GM23338 (cell line): ENCODE measurements at regions not wholly inside any gene's neighbourhood (a gene's known extent, or its start where the extent isn't known, plus 50 kb on each side); places are given as distances from the start of the nearest gene placed in this dataset.
"Not testable (repeated sequence)": the region's sequence is repeated elsewhere in the genome, so short reads cannot be mapped to it uniquely, and the experiment has no call there.

Experiments used
- CREB1 ChIP-seq: fragments of 250-450 bp; sonication (Bioruptor Pico); IDR thresholded peaks from 2 replicates; pipeline ENCODE4 v1.5.0; 2020; ENCODE audit warnings: low read depth, mild to moderate bottlenecking, moderate library complexity
- CTCF ChIP-seq, 2 experiments: fragments of 200-600 bp in 1 of 2; sonication (generic) in 1 of 2; conservative IDR thresholded peaks; 2 replicates each; pipeline versions ENCODE4 v1.5.1 to v1.6.1; 2016 to 2017; ENCODE audit warnings: antibody characterized with exemption in 2 of 2, low read depth in 2 of 2, mild to moderate bottlenecking in 2 of 2, moderate library complexity in 1 of 2
- EZH2 ChIP-seq: fragments of 200-600 bp; sonication (generic); IDR thresholded peaks from one replicate; pipeline ENCODE4 v1.8.0; 2017; ENCODE audit warnings: antibody characterized with exemption, mild to moderate bottlenecking, low read depth; ENCODE audit not compliant: unreplicated experiment
- EZH2phosphoT487 ChIP-seq: fragments of 200-600 bp; sonication (generic); IDR thresholded peaks from one replicate; pipeline ENCODE4 v1.8.1; 2018; ENCODE audit warnings: antibody characterized with exemption; ENCODE audit not compliant: unreplicated experiment
- JUNB ChIP-seq: IDR thresholded peaks from one replicate; pipeline ENCODE4 v1.6.1; 2016; ENCODE audit warnings: antibody characterized with exemption; ENCODE audit not compliant: unreplicated experiment
- NANOG ChIP-seq: IDR thresholded peaks from 2 replicates; pipeline ENCODE4 v1.6.1; 2016; ENCODE audit warnings: antibody characterized with exemption, borderline replicate concordance
- POLR2AphosphoS5 ChIP-seq: IDR thresholded peaks from 2 replicates; pipeline ENCODE4 v1.6.1; 2016; ENCODE audit warnings: antibody characterized with exemption, low read depth
- REST ChIP-seq: IDR thresholded peaks from one replicate; pipeline ENCODE4 v1.6.1; 2018; ENCODE audit warnings: antibody characterized with exemption; ENCODE audit not compliant: unreplicated experiment
- ZNF114 ChIP-seq: fragments of 250-450 bp; sonication (Bioruptor Pico); IDR thresholded peaks from 2 replicates; pipeline ENCODE4 v1.5.0; 2020; ENCODE audit warnings: mild to moderate bottlenecking, moderate library complexity

DNA sequence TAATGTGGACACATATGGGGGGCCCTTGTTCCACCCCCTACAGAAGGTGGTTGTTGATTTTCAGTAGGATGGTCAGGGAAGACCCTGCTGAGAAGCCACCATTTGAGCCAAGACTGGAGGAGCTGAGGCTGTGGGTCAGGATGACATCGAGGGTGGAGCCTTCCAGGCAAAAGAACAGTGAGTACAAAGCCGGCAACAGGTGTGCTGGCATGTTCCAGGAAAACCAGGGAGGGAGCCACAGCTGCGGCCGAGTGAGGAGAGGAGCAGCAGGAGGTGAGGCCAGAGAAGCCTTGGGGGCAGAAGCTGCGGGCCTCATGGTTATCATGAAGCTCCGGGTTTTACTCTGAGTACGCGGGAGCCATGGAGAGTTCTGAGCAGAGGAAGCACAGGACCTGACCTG is 126.9 kb upstream of the SULF2 start:
- TF ChIP-seq CTCF (conservative IDR thresholded peaks at IDR 0.05; ENCODE audit: low read depth in 2 of 2); EZH2; EZH2phosphoT487; REST; POLR2AphosphoS5; CREB1 (CRISPR knock-in tag); NANOG; JUNB; ZNF114: not testable (repeated sequence)
